Glutamatergic neuron (in vitro differentiated cells): ENCODE measurements at regions not wholly inside any gene's neighbourhood (a gene's known extent, or its start where the extent isn't known, plus 50 kb on each side); places are given as distances from the start of the nearest gene placed in this dataset.

Source experiments
- DNase-seq: peaks from one replicate; pipeline ENCODE4 v3.0.0; 2022
- H3K27ac Mint-ChIP-seq: one replicate; pipeline ENCODE4 v1.8.0; 2020; ENCODE audit warnings: mild to moderate bottlenecking, mixed read lengths, inconsistent platforms; ENCODE audit not compliant: unreplicated experiment
- H3K27me3 Mint-ChIP-seq: one replicate; pipeline ENCODE4 v1.8.0; 2020; ENCODE audit warnings: mild to moderate bottlenecking, moderate library complexity, mixed read lengths, inconsistent platforms; ENCODE audit not compliant: unreplicated experiment
- H3K36me3 Mint-ChIP-seq: one replicate; pipeline ENCODE4 v1.8.0; 2020; ENCODE audit warnings: mild to moderate bottlenecking, mixed read lengths, inconsistent platforms; ENCODE audit not compliant: unreplicated experiment
- H3K4me1 Mint-ChIP-seq: one replicate; pipeline ENCODE4 v1.8.0; 2020; ENCODE audit warnings: mild to moderate bottlenecking, low read depth, mixed read lengths, inconsistent platforms; ENCODE audit not compliant: unreplicated experiment
- H3K4me3 Mint-ChIP-seq: one replicate; pipeline ENCODE4 v1.8.0; 2020; ENCODE audit warnings: mild to moderate bottlenecking, mixed read lengths, inconsistent platforms; ENCODE audit not compliant: unreplicated experiment
- H3K9me3 Mint-ChIP-seq: one replicate; pipeline ENCODE4 v1.8.0; 2020; ENCODE audit warnings: mild to moderate bottlenecking, moderate library complexity, mixed read lengths, inconsistent platforms; ENCODE audit not compliant: unreplicated experiment
- CTCF ChIP-seq: fragments of 200-600 bp; sonication (generic); IDR thresholded peaks from one replicate; pipeline ENCODE4 v1.5.0; 2021; ENCODE audit not compliant: partially characterized antibody, unreplicated experiment

- Mint-ChIP-seq H3K27ac (no peak overlapping the region), H3K9me3 (peaks cover 3% of the 10 kb centered on the region), H3K4me1 (no peaks in the 10 kb centered on the region), H3K27me3 (no peaks in the 10 kb centered on the region), H3K4me3 (no peak overlapping the region), H3K36me3 (no peaks in the 10 kb centered on the region)
- no peak for DNase-seq
- no peak for TF ChIP-seq CTCF
These were observed 188.8 kb upstream of the ATP10B start for GRCh38 chr5:161040818-161041217.

GRCh38 chr5:161036296-161036695 lies 184.3 kb upstream of the ATP10B start:
- no peaks in the 10 kb centered on the region for H3K36me3 Mint-ChIP-seq
- peaks cover 3% of the 10 kb centered on the region for H3K9me3 Mint-ChIP-seq
- H3K4me1 Mint-ChIP-seq: no peaks in the 10 kb centered on the region
- H3K27ac Mint-ChIP-seq: no peak overlapping the region
- no peak for DNase-seq
- H3K27me3 Mint-ChIP-seq: no peaks in the 10 kb centered on the region
- no peak for TF ChIP-seq CTCF
- no peak overlapping the region for H3K4me3 Mint-ChIP-seq

- no peak for DNase-seq
- TF ChIP-seq CTCF: no peak
- Mint-ChIP-seq H3K9me3 (peaks cover 3% of the 10 kb centered on the region), H3K4me3 (no peak overlapping the region), H3K36me3 (no peaks in the 10 kb centered on the region), H3K27ac (no peak overlapping the region), H3K27me3 (no peaks in the 10 kb centered on the region), H3K4me1 (no peaks in the 10 kb centered on the region)
These were observed 182.4 kb upstream of the ATP10B start for GRCh38 chr5:161034451-161034850.

- TF ChIP-seq CTCF: no peak
- no peak for DNase-seq
- Mint-ChIP-seq H3K9me3 (no peaks in the 10 kb centered on the region), H3K27ac (no peak overlapping the region), H3K27me3 (no peaks in the 10 kb centered on the region), H3K4me1 (no peaks in the 10 kb centered on the region), H3K4me3 (no peak overlapping the region), H3K36me3 (no peaks in the 10 kb centered on the region)
These were observed 178.2 kb upstream of the ATP10B start for GRCh38 chr5:161030229-161030628.

GRCh38 chr5:161027763-161028162 lies 175.8 kb upstream of the ATP10B start:
- Mint-ChIP-seq H3K4me1 (no peaks in the 10 kb centered on the region), H3K4me3 (no peak overlapping the region), H3K27me3 (no peaks in the 10 kb centered on the region), H3K9me3 (no peaks in the 10 kb centered on the region), H3K27ac (peak overlapping the region; percentile 10), H3K36me3 (no peaks in the 10 kb centered on the region)
- DNase-seq: no peak
- TF ChIP-seq CTCF: no peak
